GM19043 (cell line): ENCODE measurements at regions not wholly inside any gene's neighbourhood (a gene's known extent, or its start where the extent isn't known, plus 50 kb on each side); places are given as distances from the start of the nearest gene placed in this dataset.
"Not testable (repeated sequence)": the region's sequence is repeated elsewhere in the genome, so short reads cannot be mapped to it uniquely, and the experiment has no call there.

ENCODE experiments used
- ATAC-seq: cut with Tn5 transposase; IDR thresholded peaks from one replicate; pipeline ENCODE4 v1.9.1; 2021; ENCODE audit warnings: low read depth; ENCODE audit not compliant: unreplicated experiment

GRCh38 chr6:113684382-113684901, 172.7 kb upstream of the MARCKS start:
- no peak for ATAC-seq

GRCh38 chr6:113686049-113686448, 171.1 kb upstream of the MARCKS start:
- no peak for ATAC-seq

- ATAC-seq, result not testable (repeated sequence)
Measured at GRCh38 chr6:113689620-113690019, 167.5 kb upstream of the MARCKS start.

GRCh38 chr6:113690281-113691259, 166.6 kb upstream of the MARCKS start:
- ATAC-seq, result peak; percentile 70

GRCh38 chr6:113691260-113691656, 165.9 kb upstream of the MARCKS start:
- ATAC-seq, result no peak

GRCh38 chr6:113693851-113694250, 163.3 kb upstream of the MARCKS start:
- ATAC-seq, result no peak

- ATAC-seq, result no peak
Measured at GRCh38 chr6:113694278-113695077, 162.7 kb upstream of the MARCKS start.

- no peak for ATAC-seq
Measured at GRCh38 chr6:113695516-113695915, 161.6 kb upstream of the MARCKS start.

- peak; percentile 24 for ATAC-seq
Measured at GRCh38 chr6:113696960-113697359, 160.2 kb upstream of the MARCKS start.

GRCh38 chr6:113697632-113698410, 159.3 kb upstream of the MARCKS start:
- ATAC-seq, result peak; percentile 67

- ATAC-seq, result no peak
Measured at GRCh38 chr6:113699239-113699638, 157.9 kb upstream of the MARCKS start.

GRCh38 chr6:113701552-113702254, 155.4 kb upstream of the MARCKS start:
- no peak for ATAC-seq

- ATAC-seq, result no peak
Measured at GRCh38 chr6:113707194-113707593, 150.0 kb upstream of the MARCKS start.

- no peak for ATAC-seq
Measured at GRCh38 chr6:113709936-113710509, 147.1 kb upstream of the MARCKS start.

- no peak for ATAC-seq
Measured at GRCh38 chr6:113713665-113714064, 143.5 kb upstream of the MARCKS start.

- no peak for ATAC-seq
Measured at GRCh38 chr6:113718588-113718987, 138.6 kb upstream of the MARCKS start.

GRCh38 chr6:113719064-113719463, 138.1 kb upstream of the MARCKS start:
- no peak for ATAC-seq

GRCh38 chr6:113719545-113719944, 137.6 kb upstream of the MARCKS start:
- no peak for ATAC-seq

- no peak for ATAC-seq
Measured at GRCh38 chr6:113723182-113723581, 134.0 kb upstream of the MARCKS start.
